ENCODE measurements at regions not wholly inside any gene's neighbourhood (a gene's known extent, or its start where the extent isn't known, plus 50 kb on each side); places are given as distances from the start of the nearest gene placed in this dataset.

- no peak for TF ChIP-seq CTCF (IDR thresholded peaks at IDR 0.05; ENCODE audit: unreplicated experiment)
- no peaks in the 10 kb centered on the region for H3K9me3 Mint-ChIP-seq
- DNase-seq (ENCODE audit: low spot score in 2 of 2, unreplicated experiment in 2 of 2), result no peak
- H3K27ac Mint-ChIP-seq, result peak overlapping the region; percentile 65
- no peaks in the 10 kb centered on the region for H3K36me3 Mint-ChIP-seq
- H3K4me1 Mint-ChIP-seq, result peaks cover 29% of the 10 kb centered on the region
- no peak overlapping the region for H3K4me3 Mint-ChIP-seq
- H3K27me3 Mint-ChIP-seq (ENCODE audit: low read depth), result peaks cover 3% of the 10 kb centered on the region
These were observed 277.3 kb upstream of the FAT3 start for GRCh38 chr11:91947215-91947820.

- Mint-ChIP-seq H3K9me3 (no peaks in the 10 kb centered on the region), H3K27ac (peak overlapping the region; percentile 65)
These were observed 278.1 kb upstream of the FAT3 start for GRCh38 chr11:91946397-91946951.

GRCh38 chr11:91935120-91935519 is 289.5 kb upstream of the FAT3 start:
- Mint-ChIP-seq H3K9me3 (peaks cover 4% of the 10 kb centered on the region), H3K4me1 (no peaks in the 10 kb centered on the region), H3K27ac (no peak overlapping the region), H3K36me3 (no peaks in the 10 kb centered on the region), H3K27me3 (ENCODE audit: low read depth) (peaks cover 7% of the 10 kb centered on the region), H3K4me3 (no peak overlapping the region)
- DNase-seq (ENCODE audit: low spot score in 2 of 2, unreplicated experiment in 2 of 2), result no peak
- no peak for TF ChIP-seq CTCF (IDR thresholded peaks at IDR 0.05; ENCODE audit: unreplicated experiment)

More at GRCh38 chr11:91946397-91946951, 278.1 kb upstream of the FAT3 start:
- H3K4me3 Mint-ChIP-seq, result no peak overlapping the region
- peaks cover 3% of the 10 kb centered on the region for H3K27me3 Mint-ChIP-seq (ENCODE audit: low read depth)
- H3K4me1 Mint-ChIP-seq, result peaks cover 29% of the 10 kb centered on the region
- no peak for TF ChIP-seq CTCF (IDR thresholded peaks at IDR 0.05; ENCODE audit: unreplicated experiment)
- H3K36me3 Mint-ChIP-seq, result no peaks in the 10 kb centered on the region
- no peak for DNase-seq (ENCODE audit: low spot score in 2 of 2, unreplicated experiment in 2 of 2)

GRCh38 chr11:91932151-91932821 is 292.3 kb upstream of the FAT3 start:
- no peak for TF ChIP-seq CTCF (IDR thresholded peaks at IDR 0.05; ENCODE audit: unreplicated experiment)
- DNase-seq (ENCODE audit: low spot score in 2 of 2, unreplicated experiment in 2 of 2), result no peak
- Mint-ChIP-seq H3K27ac (no peak overlapping the region), H3K36me3 (no peaks in the 10 kb centered on the region), H3K9me3 (no peaks in the 10 kb centered on the region), H3K4me1 (no peaks in the 10 kb centered on the region), H3K4me3 (no peak overlapping the region), H3K27me3 (ENCODE audit: low read depth) (peaks cover 7% of the 10 kb centered on the region)

GRCh38 chr11:91927448-91927847 is 297.2 kb upstream of the FAT3 start:
- peaks cover 7% of the 10 kb centered on the region for H3K27me3 Mint-ChIP-seq (ENCODE audit: low read depth)
- H3K27ac Mint-ChIP-seq, result no peak overlapping the region
- DNase-seq (ENCODE audit: low spot score in 2 of 2, unreplicated experiment in 2 of 2), result no peak
- H3K4me1 Mint-ChIP-seq, result peaks cover 1% of the 10 kb centered on the region
- no peaks in the 10 kb centered on the region for H3K36me3 Mint-ChIP-seq
- H3K9me3 Mint-ChIP-seq, result no peaks in the 10 kb centered on the region
- H3K4me3 Mint-ChIP-seq, result no peak overlapping the region
- no peak for TF ChIP-seq CTCF (IDR thresholded peaks at IDR 0.05; ENCODE audit: unreplicated experiment)

Data from mesothelial cell of epicardium (in vitro differentiated cells).